ENCODE measurements at regions not wholly inside any gene's neighbourhood (a gene's known extent, or its start where the extent isn't known, plus 50 kb on each side); places are given as distances from the start of the nearest gene placed in this dataset.

- intact Hi-C loops (cut with micrococcal nuclease) = no loop called here
- H3K4me1 Mint-ChIP-seq (ENCODE audit: insufficient read depth, unreplicated experiment) = peaks cover 5% of the 10 kb centered on the region
- no peaks in the 10 kb centered on the region for H3K27me3 Mint-ChIP-seq (ENCODE audit: insufficient read depth, unreplicated experiment)
- H3K9me3 Mint-ChIP-seq (ENCODE audit: unreplicated experiment) = no peaks in the 10 kb centered on the region
- no TSS peak for BruUV-seq (replicated peaks)
- no peaks in the 10 kb centered on the region for H3K36me3 Mint-ChIP-seq (ENCODE audit: insufficient read depth, unreplicated experiment)
- ChIA-PET POLR2A (interaction anchor here (0.7 to 1.7 kb wide), 2 partner anchors 70 to 108 kb away, joined by 3 to 4 read pairs; no protein-coding TSS in a partner anchor), CTCF (interaction anchor here (0.6 kb wide), 2 partner anchors 17 to 306 kb away, joined by 3 read pairs; no protein-coding TSS in a partner anchor)
- H3K27ac Mint-ChIP-seq (ENCODE audit: low read depth, unreplicated experiment) = no peak overlapping the region
- no peak for TF ChIP-seq CTCF (IDR thresholded peaks at IDR 0.05; ENCODE audit: unreplicated experiment)
- DNase-seq (ENCODE audit: unreplicated experiment) = no peak
- no peak overlapping the region for H3K4me3 Mint-ChIP-seq (ENCODE audit: unreplicated experiment)
These were observed 521.5 kb upstream of the WWC1 start for GRCh38 chr5:167769846-167770413.

GRCh38 chr5:167770461-167770860 lies 521.0 kb upstream of the WWC1 start:
- Mint-ChIP-seq H3K9me3 (ENCODE audit: unreplicated experiment) (no peaks in the 10 kb centered on the region), H3K4me1 (ENCODE audit: insufficient read depth, unreplicated experiment) (peaks cover 5% of the 10 kb centered on the region), H3K36me3 (ENCODE audit: insufficient read depth, unreplicated experiment) (no peaks in the 10 kb centered on the region), H3K4me3 (ENCODE audit: unreplicated experiment) (no peak overlapping the region), H3K27me3 (ENCODE audit: insufficient read depth, unreplicated experiment) (no peaks in the 10 kb centered on the region), H3K27ac (ENCODE audit: low read depth, unreplicated experiment) (no peak overlapping the region)
- DNase-seq (ENCODE audit: unreplicated experiment) = no peak
- intact Hi-C loops (cut with micrococcal nuclease) = no loop called here
- POLR2A ChIA-PET = interaction anchor here (1.7 kb wide), 1 partner anchor 70 kb away, joined by 4 read pairs; no protein-coding TSS in a partner anchor
- BruUV-seq (replicated peaks) = no TSS peak
- CTCF ChIA-PET = interaction anchor here (0.6 to 0.7 kb wide), 2 partner anchors 17 to 180 kb away, joined by 3 to 4 read pairs; no protein-coding TSS in a partner anchor
- no peak for TF ChIP-seq CTCF (IDR thresholded peaks at IDR 0.05; ENCODE audit: unreplicated experiment)

GRCh38 chr5:167771571-167771970 lies 519.9 kb upstream of the WWC1 start:
- DNase-seq (ENCODE audit: unreplicated experiment) = no peak
- no TSS peak for BruUV-seq (replicated peaks)
- H3K9me3 Mint-ChIP-seq (ENCODE audit: unreplicated experiment) = no peaks in the 10 kb centered on the region
- CTCF ChIA-PET = interaction anchor here (0.6 to 1.3 kb wide), 6 partner anchors 8 to 160 kb away, joined by 3 to 5 read pairs (median 3); no protein-coding TSS in a partner anchor
- no peak overlapping the region for H3K27ac Mint-ChIP-seq (ENCODE audit: low read depth, unreplicated experiment)
- peaks cover 5% of the 10 kb centered on the region for H3K4me1 Mint-ChIP-seq (ENCODE audit: insufficient read depth, unreplicated experiment)
- POLR2A ChIA-PET = interaction anchor here (1.2 to 1.7 kb wide), 2 partner anchors 9 to 71 kb away, joined by 3 to 4 read pairs; no protein-coding TSS in a partner anchor
- H3K36me3 Mint-ChIP-seq (ENCODE audit: insufficient read depth, unreplicated experiment) = no peaks in the 10 kb centered on the region
- no peaks in the 10 kb centered on the region for H3K27me3 Mint-ChIP-seq (ENCODE audit: insufficient read depth, unreplicated experiment)
- intact Hi-C loops (cut with micrococcal nuclease) = no loop called here
- TF ChIP-seq CTCF (IDR thresholded peaks at IDR 0.05; ENCODE audit: unreplicated experiment) = no peak
- no peak overlapping the region for H3K4me3 Mint-ChIP-seq (ENCODE audit: unreplicated experiment)

- POLR2A ChIA-PET = interaction anchor here (1.3 kb wide), 1 partner anchor 31 kb away, joined by 3 read pairs; no protein-coding TSS in a partner anchor
- no peak overlapping the region for H3K4me3 Mint-ChIP-seq (ENCODE audit: unreplicated experiment)
These were observed 517.7 kb upstream of the WWC1 start for GRCh38 chr5:167773668-167774301.

More at GRCh38 chr5:167773668-167774301, 517.7 kb upstream of the WWC1 start:
- intact Hi-C loops (cut with micrococcal nuclease) = no loop called here
- no peaks in the 10 kb centered on the region for H3K9me3 Mint-ChIP-seq (ENCODE audit: unreplicated experiment)
- CTCF ChIA-PET = interaction anchor here (0.6 to 0.9 kb wide), 2 partner anchors 29 to 30 kb away, joined by 3 to 4 read pairs; no protein-coding TSS in a partner anchor
- no peaks in the 10 kb centered on the region for H3K27me3 Mint-ChIP-seq (ENCODE audit: insufficient read depth, unreplicated experiment)
- DNase-seq (ENCODE audit: unreplicated experiment) = no peak
- no TSS peak for BruUV-seq (replicated peaks)
- no peak overlapping the region for H3K27ac Mint-ChIP-seq (ENCODE audit: low read depth, unreplicated experiment)
- TF ChIP-seq CTCF (IDR thresholded peaks at IDR 0.05; ENCODE audit: unreplicated experiment) = no peak
- no peaks in the 10 kb centered on the region for H3K36me3 Mint-ChIP-seq (ENCODE audit: insufficient read depth, unreplicated experiment)
- peaks cover 5% of the 10 kb centered on the region for H3K4me1 Mint-ChIP-seq (ENCODE audit: insufficient read depth, unreplicated experiment)

Data from MCF 10A (cell line).